ENCODE measurements at regions not wholly inside any gene's neighbourhood (a gene's known extent, or its start where the extent isn't known, plus 50 kb on each side); places are given as distances from the start of the nearest gene placed in this dataset.

DNA sequence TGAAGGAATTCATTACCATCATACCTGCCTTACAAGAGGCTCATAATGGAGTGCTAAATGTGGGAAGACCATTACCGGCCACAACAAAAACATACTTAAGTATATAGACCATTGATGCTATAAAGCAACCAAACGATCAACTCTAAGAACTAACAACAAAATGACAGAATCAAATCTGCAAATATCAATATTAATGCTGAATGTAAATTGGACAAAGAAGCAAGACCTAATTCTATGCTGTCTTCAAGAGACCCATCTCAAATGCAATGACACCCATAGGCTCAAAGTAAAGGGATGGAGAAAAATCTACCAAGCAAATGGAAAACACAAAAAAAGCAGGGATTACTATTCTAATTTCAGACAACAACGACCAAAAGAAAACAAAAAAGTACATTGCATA lies 52.3 kb upstream of the GPC6 start:
- no peak overlapping the region for H3K9ac ChIP-seq (ENCODE audit: low read length)
- H4K20me1 ChIP-seq (ENCODE audit: insufficient read depth, low read length): no peaks in the 10 kb centered on the region
- no peaks in the 10 kb centered on the region for H3K79me2 ChIP-seq (ENCODE audit: low read length)
- no peaks in the 10 kb centered on the region for H3K27me3 ChIP-seq (ENCODE audit: low read depth, low read length)
- no peak overlapping the region for H2AFZ ChIP-seq (ENCODE audit: low read depth, low read length)
- no peak for TF ChIP-seq EZH2phosphoT487 (IDR thresholded peaks at IDR 0.05; ENCODE audit: low read depth)
- TF ChIP-seq, protein P1, sequence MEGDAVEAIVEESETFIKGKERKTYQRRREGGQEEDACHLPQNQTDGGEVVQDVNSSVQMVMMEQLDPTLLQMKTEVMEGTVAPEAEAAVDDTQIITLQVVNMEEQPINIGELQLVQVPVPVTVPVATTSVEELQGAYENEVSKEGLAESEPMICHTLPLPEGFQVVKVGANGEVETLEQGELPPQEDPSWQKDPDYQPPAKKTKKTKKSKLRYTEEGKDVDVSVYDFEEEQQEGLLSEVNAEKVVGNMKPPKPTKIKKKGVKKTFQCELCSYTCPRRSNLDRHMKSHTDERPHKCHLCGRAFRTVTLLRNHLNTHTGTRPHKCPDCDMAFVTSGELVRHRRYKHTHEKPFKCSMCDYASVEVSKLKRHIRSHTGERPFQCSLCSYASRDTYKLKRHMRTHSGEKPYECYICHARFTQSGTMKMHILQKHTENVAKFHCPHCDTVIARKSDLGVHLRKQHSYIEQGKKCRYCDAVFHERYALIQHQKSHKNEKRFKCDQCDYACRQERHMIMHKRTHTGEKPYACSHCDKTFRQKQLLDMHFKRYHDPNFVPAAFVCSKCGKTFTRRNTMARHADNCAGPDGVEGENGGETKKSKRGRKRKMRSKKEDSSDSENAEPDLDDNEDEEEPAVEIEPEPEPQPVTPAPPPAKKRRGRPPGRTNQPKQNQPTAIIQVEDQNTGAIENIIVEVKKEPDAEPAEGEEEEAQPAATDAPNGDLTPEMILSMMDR (IDR thresholded peaks at IDR 0.05; ENCODE audit: low read depth, low read length): no peak
- no peak overlapping the region for H3K4me3 ChIP-seq (ENCODE audit: low read length)
- no peaks in the 10 kb centered on the region for H3K9me3 ChIP-seq (ENCODE audit: insufficient read depth, low read length)
- H3K4me1 ChIP-seq (ENCODE audit: low read length): no peaks in the 10 kb centered on the region
- no peak overlapping the region for H3K27ac ChIP-seq (ENCODE audit: low read length)
- no peak overlapping the region for H3K4me2 ChIP-seq (ENCODE audit: low read length)
- H3K36me3 ChIP-seq (replicated peaks; ENCODE audit: low read depth, low read length): no peaks in the 10 kb centered on the region
